GM18520 (cell line): ENCODE measurements at regions not wholly inside any gene's neighbourhood (a gene's known extent, or its start where the extent isn't known, plus 50 kb on each side); places are given as distances from the start of the nearest gene placed in this dataset.

Experiments used
- ATAC-seq: cut with Tn5 transposase; IDR thresholded peaks from one replicate; pipeline ENCODE4 v1.9.1; 2021; ENCODE audit not compliant: unreplicated experiment

DNA sequence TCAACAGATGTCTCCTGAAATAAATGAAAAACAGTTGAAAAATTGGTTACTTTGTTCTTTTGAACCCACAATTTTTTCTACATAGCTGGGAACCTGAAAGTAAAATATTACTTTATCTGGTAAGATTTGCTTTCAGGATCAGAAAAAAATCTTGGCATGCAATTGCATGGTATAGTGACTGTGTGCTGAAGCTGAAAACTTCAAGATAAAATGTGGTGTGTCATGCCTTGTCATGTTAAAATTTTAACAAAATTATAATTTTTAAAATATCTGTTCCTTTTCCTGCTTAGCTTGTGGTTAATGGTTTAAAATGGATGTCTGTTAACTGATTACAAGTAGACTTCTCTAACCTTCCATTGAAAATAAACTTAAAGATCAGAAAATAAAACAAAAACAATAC lies 904.8 kb downstream of the PDHA2 start:
- ATAC-seq: no peak

GRCh38 chr4:96753216-96753615 lies 913.3 kb downstream of the PDHA2 start:
- no peak for ATAC-seq

DNA sequence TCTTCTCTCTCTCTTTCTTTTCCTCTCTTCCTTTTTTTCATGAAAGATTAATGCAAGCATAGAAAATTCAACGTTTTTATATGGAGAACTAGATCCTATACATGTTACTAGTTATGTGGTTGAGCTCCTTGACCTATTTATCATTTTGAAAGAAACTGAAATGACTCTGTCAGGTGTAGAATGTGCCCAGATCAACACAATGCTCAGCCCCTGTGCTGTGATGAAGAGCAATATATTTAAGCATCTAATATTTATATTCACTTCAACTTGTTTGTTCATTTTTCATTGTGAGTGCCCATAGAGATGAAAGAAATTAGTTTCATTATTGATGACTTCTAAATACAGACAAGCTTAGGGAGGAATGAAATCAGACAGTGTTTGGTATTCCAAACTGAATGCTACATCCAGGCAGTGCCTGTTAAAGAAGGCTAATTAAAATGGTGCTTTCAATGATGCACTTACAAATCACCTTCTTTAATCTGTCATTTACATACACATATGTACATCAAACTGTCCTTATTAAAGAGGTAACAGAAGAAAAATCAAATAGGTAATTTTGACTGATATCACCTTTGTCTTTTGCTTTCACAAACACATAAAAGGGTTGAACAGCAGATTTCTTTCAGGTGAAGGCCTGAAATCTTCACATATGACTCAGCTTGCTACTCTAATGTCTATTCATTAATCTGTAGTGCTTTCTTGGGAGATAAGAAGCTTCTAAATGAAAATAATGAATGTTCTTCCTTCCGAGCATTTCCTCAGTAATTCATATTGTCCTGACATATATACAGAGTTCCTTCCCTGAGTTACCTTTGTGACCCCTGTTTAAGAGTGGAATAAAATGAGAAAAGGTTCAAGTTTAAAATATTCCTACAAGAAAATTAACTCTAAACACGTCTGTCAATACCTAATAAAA lies 915.9 kb downstream of the PDHA2 start:
- ATAC-seq: no peak

DNA sequence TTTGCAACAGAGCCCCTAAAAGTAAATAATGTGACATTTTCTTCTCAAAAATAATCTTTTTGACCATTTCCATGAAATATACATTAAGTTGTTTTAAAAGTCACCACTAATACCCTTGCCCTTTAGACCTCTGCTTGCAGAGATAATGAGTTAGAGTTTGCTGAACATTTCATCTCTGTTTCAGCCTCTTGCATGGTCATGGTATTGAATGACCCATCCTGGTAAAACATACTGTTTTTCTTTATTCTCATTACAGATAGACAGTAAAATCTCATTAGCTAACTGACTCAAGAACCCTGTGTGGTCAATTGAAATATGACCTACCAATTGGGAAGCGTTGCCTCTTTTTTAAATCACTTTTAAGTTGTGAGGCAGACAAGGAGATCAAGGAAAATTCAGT lies 916.7 kb downstream of the PDHA2 start:
- no peak for ATAC-seq

GRCh38 chr4:96763546-96763945 lies 923.7 kb downstream of the PDHA2 start:
- ATAC-seq: no peak

DNA sequence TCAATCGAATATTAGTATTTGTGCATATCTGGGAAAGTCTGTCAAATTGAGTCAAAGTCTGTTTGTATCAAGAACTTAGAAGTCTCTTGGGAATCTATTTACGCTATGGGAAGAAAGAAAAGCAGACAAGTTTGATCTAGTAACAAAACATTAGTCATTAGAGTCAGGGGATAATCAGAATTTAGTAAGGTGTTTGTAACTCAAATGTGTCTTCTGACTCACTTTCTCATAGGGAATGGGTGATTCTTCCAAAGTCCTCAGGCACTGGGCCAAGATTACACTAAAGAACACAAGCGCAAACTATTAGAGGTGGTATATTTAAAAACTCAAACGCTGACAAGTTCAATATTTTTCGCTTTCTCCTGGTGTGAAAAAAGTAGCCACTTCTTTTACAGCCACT lies 926.5 kb downstream of the PDHA2 start:
- no peak for ATAC-seq

DNA sequence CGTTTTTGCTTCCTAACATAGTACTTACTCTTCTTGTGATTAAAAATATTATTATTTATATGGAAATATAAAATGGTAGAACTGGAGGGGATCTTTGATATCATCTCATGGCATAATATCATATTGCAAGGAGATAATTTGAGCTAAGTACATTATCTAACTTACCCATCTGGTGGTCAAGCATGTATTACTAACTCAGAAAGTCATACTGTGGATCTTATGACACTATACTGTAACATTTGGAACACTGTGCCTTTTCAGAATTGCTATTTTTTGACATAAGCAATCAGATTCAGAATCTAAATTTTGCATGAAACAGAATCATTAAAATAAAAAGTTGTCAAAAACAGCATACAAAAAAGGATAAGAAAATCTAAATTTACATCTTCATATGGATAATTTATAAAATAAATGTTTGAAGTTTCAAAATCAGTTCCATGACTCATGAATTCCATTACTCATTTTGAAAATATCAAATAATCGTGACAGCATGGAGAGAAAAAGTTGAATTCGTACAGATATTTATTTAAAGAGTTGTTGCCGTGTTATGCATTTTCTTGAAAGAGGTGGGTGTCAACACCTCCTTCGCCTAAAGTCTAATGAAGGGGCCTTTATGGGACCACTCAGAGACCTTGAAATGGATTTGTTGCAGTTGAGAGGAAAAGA lies 928.1 kb downstream of the PDHA2 start:
- no peak for ATAC-seq

- no peak for ATAC-seq
These were observed 935.6 kb downstream of the PDHA2 start for GRCh38 chr4:96775501-96775900.

DNA sequence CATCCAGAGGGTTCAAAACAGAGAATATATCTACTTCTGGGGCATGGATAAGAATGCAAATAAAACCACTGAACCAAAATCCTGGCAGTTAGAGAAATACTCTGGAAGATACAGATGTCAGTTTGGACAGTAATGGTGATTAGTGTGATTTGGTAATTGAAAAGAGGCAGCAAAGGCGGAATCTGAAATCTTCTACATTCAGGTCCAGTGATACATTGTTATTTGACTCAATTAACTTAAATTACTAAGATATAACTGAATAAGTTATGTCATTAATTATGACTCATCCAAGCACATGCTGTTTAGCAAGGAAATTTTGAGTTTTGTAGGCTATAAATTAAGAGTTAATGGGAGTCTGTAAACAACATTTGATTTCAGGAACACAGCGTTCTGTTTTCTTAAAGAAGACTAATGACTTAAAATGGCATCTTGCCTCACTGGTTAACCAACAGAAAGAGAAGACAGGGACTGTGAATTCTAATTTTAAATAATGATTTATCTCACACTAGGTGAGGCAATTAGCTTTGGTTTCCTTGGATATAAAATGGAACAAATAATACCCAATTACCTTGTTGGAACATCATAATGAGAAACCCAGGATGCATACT lies 937.1 kb downstream of the PDHA2 start:
- no peak for ATAC-seq

GRCh38 chr4:96784336-96784735 lies 944.4 kb downstream of the PDHA2 start:
- no peak for ATAC-seq

DNA sequence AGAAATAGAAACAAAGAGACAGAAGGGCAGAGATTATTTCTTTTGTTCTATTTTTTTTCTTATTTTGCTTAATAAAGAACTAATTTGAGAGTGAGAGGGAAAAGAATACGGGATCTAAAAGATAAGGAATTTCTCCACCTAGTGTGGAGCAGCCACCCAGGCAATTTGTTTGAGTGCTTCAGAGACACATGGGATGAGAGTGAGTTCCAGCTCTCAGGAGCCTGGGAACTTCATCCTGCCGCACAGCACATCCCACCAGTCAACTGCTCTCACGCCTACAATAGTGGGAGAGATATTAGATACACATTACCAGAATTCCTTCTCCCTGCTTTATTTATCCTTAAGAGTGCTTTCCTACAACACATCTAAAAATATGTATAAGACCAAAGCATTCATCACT lies 946.4 kb downstream of the PDHA2 start:
- no peak for ATAC-seq

DNA sequence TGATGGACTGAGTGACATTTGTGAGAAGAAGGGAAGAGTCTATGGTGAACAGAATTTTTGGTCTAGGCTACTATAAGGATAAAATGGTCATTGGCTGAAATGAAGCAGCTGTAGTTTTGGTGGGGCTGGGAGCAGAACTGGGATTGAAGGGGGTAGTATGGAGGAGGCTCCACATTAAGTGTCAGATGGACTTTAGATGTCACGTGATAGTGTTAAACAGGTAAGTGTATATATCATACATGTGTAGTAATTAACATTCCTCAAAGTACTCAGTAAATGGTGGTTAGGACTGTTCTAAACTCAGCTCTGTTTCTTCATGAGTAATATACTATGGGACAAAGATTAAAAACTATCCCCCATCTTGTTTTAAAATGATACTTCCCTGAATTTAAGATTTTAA lies 947.9 kb downstream of the PDHA2 start:
- ATAC-seq: no peak

- no peak for ATAC-seq
These were observed 969.7 kb downstream of the PDHA2 start for GRCh38 chr4:96809563-96809962.

DNA sequence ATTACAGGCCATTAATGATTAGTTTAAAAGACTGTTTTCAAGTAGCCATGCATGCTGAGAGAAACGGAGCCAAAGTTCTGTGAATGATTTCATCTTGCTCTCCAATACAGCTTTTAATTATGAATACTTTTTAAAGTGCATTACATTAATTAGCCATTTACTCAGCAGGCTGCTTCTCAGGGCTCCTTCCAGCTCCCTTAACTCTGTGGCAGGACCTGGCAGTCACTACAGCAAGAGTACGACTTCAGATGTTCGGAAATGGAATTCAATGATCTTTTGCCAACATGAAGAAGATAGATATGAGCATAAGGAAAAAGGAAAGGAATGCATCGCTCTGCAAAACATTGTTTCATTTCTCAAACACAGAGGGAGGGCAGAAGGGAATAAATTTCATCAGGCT lies 987.2 kb downstream of the PDHA2 start:
- ATAC-seq: no peak

DNA sequence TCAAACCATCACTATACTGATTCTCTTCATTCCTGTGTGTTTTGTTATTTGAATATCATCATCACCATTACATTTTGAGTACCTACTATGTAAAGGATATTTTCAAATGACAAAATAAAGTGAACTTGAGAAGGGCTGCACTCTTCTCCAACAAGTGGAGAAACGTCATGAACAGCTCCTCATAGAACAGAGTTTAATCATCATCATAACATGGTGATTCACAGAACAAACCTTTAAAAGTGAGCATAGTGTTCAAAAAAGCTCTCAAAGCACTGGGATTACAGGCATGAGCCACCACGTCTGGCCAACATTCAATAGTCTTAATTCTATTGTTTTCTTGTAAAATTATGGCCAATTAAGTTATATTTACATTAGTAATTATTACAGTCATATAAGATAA lies 993.9 kb downstream of the PDHA2 start:
- no peak for ATAC-seq

- no peak for ATAC-seq
These were observed 996.1 kb downstream of the PDHA2 start for GRCh38 chr4:96835991-96836390.

DNA sequence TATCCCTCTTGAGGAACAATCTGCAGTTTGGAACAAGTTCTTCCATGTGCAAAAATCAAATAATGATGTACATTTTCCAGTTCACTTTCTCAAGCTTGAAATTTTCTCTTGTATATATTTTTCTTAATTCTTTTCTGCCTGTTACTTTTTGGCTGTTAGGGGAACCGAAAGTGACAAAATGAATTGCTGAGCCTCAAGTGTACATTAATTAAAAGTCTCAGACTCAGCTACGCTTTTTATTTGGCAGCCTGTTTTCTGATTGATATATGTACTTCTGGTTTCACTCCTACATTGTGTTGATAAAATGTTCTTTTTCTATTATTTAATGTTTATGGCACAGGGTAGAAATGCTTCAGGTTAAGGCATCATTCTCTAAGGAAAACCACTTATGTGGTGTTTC lies 999.5 kb downstream of the PDHA2 start:
- ATAC-seq: no peak

- ATAC-seq: no peak
These were observed 1001.9 kb downstream of the PDHA2 start for GRCh38 chr4:96841801-96842200.

DNA sequence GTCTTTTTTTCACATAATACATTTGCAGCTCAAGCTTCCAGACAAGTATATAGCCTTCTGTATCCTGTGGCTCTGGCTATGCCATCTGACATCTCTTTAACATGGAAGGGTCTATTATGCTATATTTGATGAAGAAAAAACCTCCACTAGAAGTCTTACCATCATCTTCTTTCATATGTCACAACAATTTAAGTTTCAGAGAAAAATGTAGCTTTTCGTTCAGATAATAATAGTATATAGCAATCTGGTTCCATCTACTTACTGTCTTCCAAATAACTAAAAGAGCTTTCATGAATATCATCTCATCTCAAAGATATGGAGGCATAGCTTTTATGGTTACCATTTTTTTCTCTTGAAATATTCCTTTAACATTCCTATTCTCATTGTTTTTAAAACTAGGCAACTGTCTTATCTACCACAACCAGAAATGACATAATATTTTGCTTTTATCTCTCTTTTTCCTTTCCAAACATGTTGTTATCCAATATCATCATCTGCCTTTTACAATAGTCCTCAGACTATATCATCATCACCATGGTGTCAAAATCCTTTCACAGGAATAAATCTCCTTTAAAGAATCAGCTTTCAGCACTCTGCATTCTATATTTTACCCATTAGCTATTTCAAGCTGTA lies 1005.1 kb downstream of the PDHA2 start:
- ATAC-seq: no peak

- no peak for ATAC-seq
These were observed 1005.9 kb downstream of the PDHA2 start for GRCh38 chr4:96845819-96846218.

DNA sequence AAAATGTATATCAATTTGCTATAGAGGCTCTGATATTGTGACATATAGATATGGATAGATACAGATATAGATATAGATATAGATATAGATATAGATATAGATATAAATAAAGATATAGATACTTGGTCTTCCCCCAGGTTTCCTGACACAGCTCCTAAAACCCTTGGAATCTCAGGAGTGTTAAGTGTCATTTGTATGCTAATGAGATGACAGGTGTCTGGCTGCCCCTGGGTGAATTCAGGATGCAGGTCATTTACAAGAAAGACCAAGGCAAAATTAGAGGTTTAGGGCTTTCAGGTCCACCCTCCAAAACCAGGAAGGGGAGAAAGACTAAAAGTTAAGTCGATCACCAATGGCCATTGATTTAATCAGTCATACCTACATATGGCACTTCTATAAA lies 1034.8 kb downstream of the PDHA2 start:
- ATAC-seq: no peak

DNA sequence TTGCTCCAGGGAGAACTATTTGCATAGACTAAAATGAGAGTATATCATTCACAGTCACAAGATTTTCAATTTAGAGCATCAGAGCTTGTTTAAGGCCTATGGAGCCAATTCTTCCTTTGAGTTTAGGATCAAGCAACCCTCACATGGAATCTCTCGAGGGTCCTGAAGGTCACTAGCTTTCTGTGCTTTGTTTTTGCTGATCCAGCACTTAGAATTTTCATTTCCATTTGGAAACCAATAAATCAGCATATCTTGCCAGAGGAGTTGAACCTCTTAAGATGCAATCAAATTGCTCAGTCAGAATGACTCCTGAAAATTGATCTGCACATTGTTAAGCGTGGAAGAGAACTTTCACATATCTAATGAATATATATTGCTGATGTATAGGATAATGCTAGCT lies 1039.6 kb downstream of the PDHA2 start:
- ATAC-seq: no peak
